AML-193 (cell line): ENCODE measurements at regions not wholly inside any gene's neighbourhood (a gene's known extent, or its start where the extent isn't known, plus 50 kb on each side); places are given as distances from the start of the nearest gene placed in this dataset.
"Not testable (repeated sequence)": the region's sequence is repeated elsewhere in the genome, so short reads cannot be mapped to it uniquely, and the experiment has no call there.

Experiments used
- DNase-seq, 2 experiments: peaks; one replicate each; lab custom pipeline; 2025; lab: John Stamatoyannopoulos, UW

- DNase-seq: no peak
Observed at GRCh38 chr3:66808891-66809594, 189.1 kb upstream of the KBTBD8 start.

- DNase-seq: no peak
Observed at GRCh38 chr3:66809595-66809958, 188.5 kb upstream of the KBTBD8 start.

- no peak for DNase-seq
Observed at GRCh38 chr3:66812136-66812535, 186.0 kb upstream of the KBTBD8 start.

- DNase-seq: no peak
Observed at GRCh38 chr3:66812741-66813140, 185.4 kb upstream of the KBTBD8 start.

GRCh38 chr3:66816090-66816761 lies 181.9 kb upstream of the KBTBD8 start:
- DNase-seq: peak; percentile 67 to 82

- DNase-seq: no peak
Observed at GRCh38 chr3:66817951-66818557, 180.1 kb upstream of the KBTBD8 start.

- DNase-seq: no peak
Observed at GRCh38 chr3:66819993-66820501, 178.1 kb upstream of the KBTBD8 start.

- peak; percentile 49 to 53 for DNase-seq
Observed at GRCh38 chr3:66822186-66823008, 175.7 kb upstream of the KBTBD8 start.

- no peak for DNase-seq
Observed at GRCh38 chr3:66823009-66823397, 175.1 kb upstream of the KBTBD8 start.

GRCh38 chr3:66823532-66823931 lies 174.6 kb upstream of the KBTBD8 start:
- DNase-seq: no peak

- no peak for DNase-seq
Observed at GRCh38 chr3:66825375-66825774, 172.7 kb upstream of the KBTBD8 start.

- DNase-seq: no peak
Observed at GRCh38 chr3:66827726-66828125, 170.4 kb upstream of the KBTBD8 start.

GRCh38 chr3:66828303-66828702 lies 169.8 kb upstream of the KBTBD8 start:
- DNase-seq: no peak

- DNase-seq: no peak
Observed at GRCh38 chr3:66830301-66830700, 167.8 kb upstream of the KBTBD8 start.

- DNase-seq: no peak
Observed at GRCh38 chr3:66831931-66832330, 166.2 kb upstream of the KBTBD8 start.

GRCh38 chr3:66836363-66837152 lies 161.5 kb upstream of the KBTBD8 start:
- no peak for DNase-seq

- DNase-seq: no peak
Observed at GRCh38 chr3:66838704-66839103, 159.4 kb upstream of the KBTBD8 start.

GRCh38 chr3:66839508-66839907 lies 158.6 kb upstream of the KBTBD8 start:
- no peak for DNase-seq

- DNase-seq: not testable (repeated sequence)
Observed at GRCh38 chr3:66842761-66843464, 155.2 kb upstream of the KBTBD8 start.

- DNase-seq: no peak
Observed at GRCh38 chr3:66851894-66852613, 146.1 kb upstream of the KBTBD8 start.
